ENCODE measurements at regions not wholly inside any gene's neighbourhood (a gene's known extent, or its start where the extent isn't known, plus 50 kb on each side); places are given as distances from the start of the nearest gene placed in this dataset.

- Histone ChIP-seq H2BK120ac (ENCODE audit: low read depth, low read length, poor library complexity, severe bottlenecking) (no peak overlapping the region), H2AK5ac (ENCODE audit: insufficient read length, low read length) (no peak overlapping the region), H2AFZ (ENCODE audit: low read length) (no peak overlapping the region), H3K9me3 (ENCODE audit: control insufficient read depth, low read depth, low read length) (no peaks in the 10 kb centered on the region), H3K27ac (ENCODE audit: insufficient read length, low read depth, low read length) (no peak overlapping the region), H3K4me2 (ENCODE audit: insufficient read depth, insufficient read length, low read length) (no peak overlapping the region), H4K5ac (ENCODE audit: insufficient read length, low read depth, low read length) (no peak overlapping the region), H2BK20ac (ENCODE audit: low read depth, low read length, poor library complexity, severe bottlenecking) (no peak overlapping the region), H4K20me1 (ENCODE audit: control insufficient read depth, insufficient read depth, insufficient read length) (no peaks in the 10 kb centered on the region), H3K79me1 (ENCODE audit: insufficient read depth, low read depth, low read length, poor library complexity, severe bottlenecking) (no peaks in the 10 kb centered on the region), H3K23me2 (ENCODE audit: insufficient read length, low read depth, low read length, poor library complexity, severe bottlenecking) (no peaks in the 10 kb centered on the region), H3K23ac (ENCODE audit: insufficient read length, low read depth, low read length) (no peak overlapping the region), H4K91ac (ENCODE audit: insufficient read length, low read depth, low read length) (no peak overlapping the region), H3K18ac (ENCODE audit: insufficient read length, low read depth, low read length) (no peak overlapping the region), H3K27me3 (ENCODE audit: insufficient read depth, low read length) (peaks cover 98% of the 10 kb centered on the region), H3T11ph (ENCODE audit: low read length) (no peak overlapping the region), H4K8ac (replicated peaks; ENCODE audit: insufficient read length, low read depth, low read length) (no peak overlapping the region), H3K4ac (ENCODE audit: low read depth, low read length) (no peak overlapping the region), H3K79me2 (ENCODE audit: insufficient read depth, low read length) (no peaks in the 10 kb centered on the region), H3K9ac (ENCODE audit: extremely low read depth, insufficient read length, low read length) (no peak overlapping the region), H2BK12ac (ENCODE audit: insufficient read length, low read depth, low read length) (no peak overlapping the region), H3K14ac (ENCODE audit: insufficient read depth, low read length) (no peak overlapping the region), H3K4me1 (ENCODE audit: insufficient read depth, low read length) (no peaks in the 10 kb centered on the region; the same call in 1 of the 2 replicates), H2BK5ac (ENCODE audit: insufficient read length, low read length) (no peak overlapping the region), H2BK15ac (ENCODE audit: low read depth, low read length) (no peak overlapping the region), H3K56ac (ENCODE audit: insufficient read length, low read depth, low read length) (no peak overlapping the region)
- H3K27ac Mint-ChIP-seq: no peak overlapping the region
- H3K4me1 Mint-ChIP-seq: peaks cover 28 to 44% of the 10 kb centered on the region in 2 experiments
- no peak for TF ChIP-seq CTCF (conservative IDR thresholded peaks at IDR 0.05)
- WGBS (ENCODE audit: extremely low coverage, insufficient read length, low lambda C conversion rate): no CpG with 5 or more reads among the region's 45 CpGs
- H3K27me3 Mint-ChIP-seq (ENCODE audit: low read depth): peaks cover 100% of the 10 kb centered on the region
- H3K9me3 Mint-ChIP-seq: peaks cover 0 to 16% of the 10 kb centered on the region in 2 experiments; a peak in 2 of 5 replicates
- no peak for DNase-seq
- H3K36me3 Mint-ChIP-seq (ENCODE audit: insufficient read depth in 1 of 3, low read depth in 3 of 3): no peaks in the 10 kb centered on the region
- H3K4me3 Mint-ChIP-seq: peak overlapping the region; percentile 17 to 50; a peak in 4 of 5 replicates
These were observed 71.8 kb upstream of the POLG start for GRCh38 chr15:89406218-89406939.
